HepG2 (cell line): ENCODE measurements at regions not wholly inside any gene's neighbourhood (a gene's known extent, or its start where the extent isn't known, plus 50 kb on each side); places are given as distances from the start of the nearest gene placed in this dataset.

Experiments
- GTF3A ChIP-seq: sonication (generic); formaldehyde crosslinking; conservative IDR thresholded peaks from 2 replicates; pipeline ENCODE4 v1.4.0; 2020; ENCODE audit warnings: mild to moderate bottlenecking, missing genetic modification reagents
- HNRNPK ChIP-seq: fragments of 200-400 bp; formaldehyde crosslinking; IDR thresholded peaks from 2 replicates; pipeline ENCODE4 v1.6.1; 2018; ENCODE audit warnings: low read length, low read depth, moderate library complexity, mild to moderate bottlenecking; ENCODE audit not compliant: poor library complexity, severe bottlenecking
- MEF2D ChIP-seq: sonication (generic); formaldehyde crosslinking; IDR thresholded peaks from 2 replicates; pipeline ENCODE4 v1.5.1; 2020; ENCODE audit warnings: mild to moderate bottlenecking, missing genetic modification reagents
- NFE2L2 ChIP-seq: fragments of 150-350 bp; IDR thresholded peaks from 2 replicates; pipeline ENCODE4 v1.6.1; 2014; ENCODE audit warnings: low read length
- RERE ChIP-seq: IDR thresholded peaks from 2 replicates; pipeline ENCODE4 v1.6.1; 2016; ENCODE audit warnings: low read depth, missing genetic modification reagents, missing compliant biosample characterization
- REST ChIP-seq, 2 experiments: IDR thresholded peaks; 2 replicates each; pipeline ENCODE4 v1.6.1; 2011 to 2012; ENCODE audit warnings: low read length in 2 of 2, borderline replicate concordance in 1 of 2, low read depth in 1 of 2, mild to moderate bottlenecking in 1 of 2, moderate library complexity in 1 of 2
- U2AF1 ChIP-seq: fragments of 200-400 bp; formaldehyde crosslinking; optimal IDR thresholded peaks from 2 replicates; pipeline ENCODE3; 2017; ENCODE audit warnings: mild to moderate bottlenecking, low read depth, low read length
- ZNF20 ChIP-seq: sonication (generic); formaldehyde crosslinking; IDR thresholded peaks from 2 replicates; pipeline ENCODE4 v1.4.0; 2020; ENCODE audit warnings: mild to moderate bottlenecking, moderate library complexity, missing genetic modification reagents
- TF ChIP-seq, protein P1 (sequence below): sonication (generic); formaldehyde crosslinking; IDR thresholded peaks from 2 replicates; pipeline ENCODE4 v1.4.0; 2020; ENCODE audit warnings: missing genetic modification reagents, borderline replicate concordance

- TF ChIP-seq, protein P1, sequence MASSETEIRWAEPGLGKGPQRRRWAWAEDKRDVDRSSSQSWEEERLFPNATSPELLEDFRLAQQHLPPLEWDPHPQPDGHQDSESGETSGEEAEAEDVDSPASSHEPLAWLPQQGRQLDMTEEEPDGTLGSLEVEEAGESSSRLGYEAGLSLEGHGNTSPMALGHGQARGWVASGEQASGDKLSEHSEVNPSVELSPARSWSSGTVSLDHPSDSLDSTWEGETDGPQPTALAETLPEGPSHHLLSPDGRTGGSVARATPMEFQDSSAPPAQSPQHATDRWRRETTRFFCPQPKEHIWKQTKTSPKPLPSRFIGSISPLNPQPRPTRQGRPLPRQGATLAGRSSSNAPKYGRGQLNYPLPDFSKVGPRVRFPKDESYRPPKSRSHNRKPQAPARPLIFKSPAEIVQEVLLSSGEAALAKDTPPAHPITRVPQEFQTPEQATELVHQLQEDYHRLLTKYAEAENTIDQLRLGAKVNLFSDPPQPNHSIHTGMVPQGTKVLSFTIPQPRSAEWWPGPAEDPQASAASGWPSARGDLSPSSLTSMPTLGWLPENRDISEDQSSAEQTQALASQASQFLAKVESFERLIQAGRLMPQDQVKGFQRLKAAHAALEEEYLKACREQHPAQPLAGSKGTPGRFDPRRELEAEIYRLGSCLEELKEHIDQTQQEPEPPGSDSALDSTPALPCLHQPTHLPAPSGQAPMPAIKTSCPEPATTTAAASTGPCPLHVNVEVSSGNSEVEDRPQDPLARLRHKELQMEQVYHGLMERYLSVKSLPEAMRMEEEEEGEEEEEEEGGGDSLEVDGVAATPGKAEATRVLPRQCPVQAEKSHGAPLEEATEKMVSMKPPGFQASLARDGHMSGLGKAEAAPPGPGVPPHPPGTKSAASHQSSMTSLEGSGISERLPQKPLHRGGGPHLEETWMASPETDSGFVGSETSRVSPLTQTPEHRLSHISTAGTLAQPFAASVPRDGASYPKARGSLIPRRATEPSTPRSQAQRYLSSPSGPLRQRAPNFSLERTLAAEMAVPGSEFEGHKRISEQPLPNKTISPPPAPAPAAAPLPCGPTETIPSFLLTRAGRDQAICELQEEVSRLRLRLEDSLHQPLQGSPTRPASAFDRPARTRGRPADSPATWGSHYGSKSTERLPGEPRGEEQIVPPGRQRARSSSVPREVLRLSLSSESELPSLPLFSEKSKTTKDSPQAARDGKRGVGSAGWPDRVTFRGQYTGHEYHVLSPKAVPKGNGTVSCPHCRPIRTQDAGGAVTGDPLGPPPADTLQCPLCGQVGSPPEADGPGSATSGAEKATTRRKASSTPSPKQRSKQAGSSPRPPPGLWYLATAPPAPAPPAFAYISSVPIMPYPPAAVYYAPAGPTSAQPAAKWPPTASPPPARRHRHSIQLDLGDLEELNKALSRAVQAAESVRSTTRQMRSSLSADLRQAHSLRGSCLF (CRISPR knock-in tag), result no peak
- no peak for TF ChIP-seq MEF2D (CRISPR knock-in tag)
- no peak for TF ChIP-seq HNRNPK
- TF ChIP-seq GTF3A (CRISPR knock-in tag), result no peak
- no peak for TF ChIP-seq RERE (CRISPR knock-in tag)
- TF ChIP-seq ZNF20 (CRISPR knock-in tag), result no peak
- no peak for TF ChIP-seq U2AF1
- no peak for TF ChIP-seq REST (IDR thresholded peaks at IDR 0.05; ENCODE audit: borderline replicate concordance in 1 of 2, low read depth in 1 of 2, low read length in 2 of 2)
- TF ChIP-seq NFE2L2, result no peak
Measured at GRCh38 chr5:5741418-5741817, 318.9 kb downstream of the ICE1 start (continued).
